HG02884 (cell line): ENCODE measurements at regions not wholly inside any gene's neighbourhood (a gene's known extent, or its start where the extent isn't known, plus 50 kb on each side); places are given as distances from the start of the nearest gene placed in this dataset.

Experiments
- ATAC-seq: cut with Tn5 transposase; IDR thresholded peaks from one replicate; pipeline ENCODE4 v1.9.1; 2021; ENCODE audit warnings: mild to moderate bottlenecking, moderate library complexity; ENCODE audit not compliant: unreplicated experiment

DNA sequence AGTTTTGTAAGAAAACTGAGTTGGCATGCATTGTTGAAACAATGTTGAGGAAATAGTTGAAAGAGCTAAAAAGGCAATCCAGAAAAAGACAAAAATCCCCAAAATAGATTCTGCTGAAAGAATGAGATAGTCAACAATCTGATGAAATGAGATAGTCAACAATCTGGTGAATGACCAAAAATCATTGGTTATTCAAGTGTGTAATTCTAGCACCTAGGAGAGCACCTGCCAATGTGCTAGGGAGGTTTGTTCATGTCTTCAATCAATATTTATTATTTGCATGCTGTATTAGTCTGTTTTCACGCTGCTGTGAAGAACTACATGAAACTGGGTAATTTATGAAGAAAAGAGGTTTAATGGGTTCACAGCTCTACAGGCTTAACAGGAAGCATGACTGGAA is 307.1 kb upstream of the HSF2 start:
- ATAC-seq, result no peak

DNA sequence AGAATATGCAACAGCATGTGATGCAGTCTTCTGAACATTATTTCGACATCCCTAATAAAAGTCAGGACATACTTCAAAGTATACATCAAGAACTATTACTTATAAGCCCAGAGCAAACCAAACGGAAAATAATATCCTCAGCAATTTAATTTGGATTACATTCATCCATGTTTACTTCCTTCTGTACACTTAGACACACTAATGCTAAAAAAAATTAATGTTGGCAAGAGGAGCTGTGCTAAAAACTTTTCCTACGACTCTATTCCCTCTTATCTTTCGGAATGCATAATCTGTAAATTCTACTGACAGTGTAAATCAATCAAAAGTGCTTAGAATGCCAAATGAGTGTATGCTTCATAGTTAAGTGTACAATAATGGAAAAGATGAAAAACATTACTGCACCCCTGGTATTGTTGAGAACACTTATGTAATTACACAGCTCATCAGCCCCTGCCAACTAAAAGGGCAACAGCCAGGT is 301.2 kb upstream of the HSF2 start:
- ATAC-seq, result no peak

DNA sequence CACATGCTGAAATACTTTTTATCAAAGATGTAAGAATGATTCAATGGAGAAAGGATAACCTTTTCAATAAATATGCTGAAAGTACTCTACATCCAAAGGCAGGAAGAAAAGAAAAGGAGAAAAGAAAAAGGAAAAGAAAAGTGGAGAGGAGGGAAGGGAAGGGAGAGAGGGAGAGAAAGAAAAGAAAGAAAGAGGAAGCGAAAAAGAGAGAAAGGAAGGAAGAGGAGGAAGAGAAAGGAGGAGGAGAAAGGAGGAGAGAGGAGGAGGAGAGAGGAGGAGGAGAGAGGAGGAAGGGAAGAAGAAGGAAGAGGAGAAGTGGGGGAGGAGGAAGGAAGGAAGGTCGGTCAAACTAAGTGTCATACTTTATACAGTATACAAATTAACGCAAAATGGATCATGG is 297.4 kb upstream of the HSF2 start:
- no peak for ATAC-seq

DNA sequence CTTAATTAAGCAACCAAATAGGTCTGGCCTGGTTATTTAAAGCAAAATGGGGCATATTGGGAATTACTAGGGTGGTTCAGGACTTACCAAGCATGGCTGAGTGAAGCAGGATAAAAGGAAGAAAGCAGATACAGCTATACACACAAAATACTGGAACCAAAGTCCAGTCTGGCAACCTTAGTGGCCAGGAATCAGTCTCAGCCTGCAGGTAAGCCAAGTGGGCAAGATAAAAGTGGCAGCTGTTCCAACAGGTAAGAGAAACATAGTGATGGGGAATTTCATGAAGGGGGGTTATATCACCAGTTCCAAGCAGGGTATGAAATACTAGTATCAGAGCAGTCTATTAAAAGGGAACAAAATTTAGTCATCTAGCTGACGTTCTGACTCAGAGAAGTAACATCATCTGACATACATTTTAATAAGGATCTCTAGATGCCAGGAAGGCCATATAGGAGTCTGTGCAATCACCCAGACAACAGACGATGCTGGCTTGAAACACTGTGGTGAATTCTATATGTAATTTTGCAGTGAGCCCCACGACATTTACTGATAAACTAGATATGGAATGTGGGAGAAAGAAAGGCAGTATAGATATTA is 292.1 kb upstream of the HSF2 start:
- ATAC-seq, result no peak

DNA sequence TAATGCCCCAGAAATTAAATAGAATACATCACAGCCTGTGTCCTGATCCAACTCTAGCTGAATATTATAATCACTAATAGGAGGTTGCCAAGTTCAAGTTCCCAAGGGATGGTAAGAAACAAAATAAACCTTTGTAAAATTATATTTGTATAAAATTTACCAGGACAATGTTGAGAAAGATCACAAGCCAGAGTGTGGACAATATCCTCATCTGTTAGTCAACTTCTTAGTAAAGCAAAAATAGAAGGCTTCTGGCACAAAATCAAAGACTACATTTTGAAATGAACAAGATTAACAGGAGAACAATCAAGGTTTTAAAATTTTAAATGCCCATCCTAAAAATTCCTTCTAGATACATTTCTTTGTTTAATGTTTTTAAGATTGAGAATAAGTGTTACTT is 290.4 kb upstream of the HSF2 start:
- no peak for ATAC-seq

DNA sequence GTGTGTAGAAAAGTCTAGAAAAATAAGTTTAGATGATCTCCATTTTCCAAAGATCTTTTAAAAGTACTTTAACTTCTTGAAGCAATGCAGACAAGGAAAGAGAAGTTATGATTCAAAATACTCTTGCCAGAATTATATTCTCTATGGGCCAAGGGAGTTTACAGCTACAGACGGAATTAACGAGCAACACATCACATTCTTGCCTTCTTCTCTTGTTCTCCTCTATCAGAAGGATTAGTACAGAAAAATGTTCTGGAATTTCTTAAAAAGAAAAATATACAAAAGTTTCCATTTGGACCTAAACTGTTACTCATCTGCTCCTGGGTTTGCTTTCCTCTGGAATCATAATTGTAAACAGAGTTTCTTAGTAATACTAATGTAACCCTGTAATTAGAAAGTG is 284.7 kb upstream of the HSF2 start:
- ATAC-seq, result no peak

DNA sequence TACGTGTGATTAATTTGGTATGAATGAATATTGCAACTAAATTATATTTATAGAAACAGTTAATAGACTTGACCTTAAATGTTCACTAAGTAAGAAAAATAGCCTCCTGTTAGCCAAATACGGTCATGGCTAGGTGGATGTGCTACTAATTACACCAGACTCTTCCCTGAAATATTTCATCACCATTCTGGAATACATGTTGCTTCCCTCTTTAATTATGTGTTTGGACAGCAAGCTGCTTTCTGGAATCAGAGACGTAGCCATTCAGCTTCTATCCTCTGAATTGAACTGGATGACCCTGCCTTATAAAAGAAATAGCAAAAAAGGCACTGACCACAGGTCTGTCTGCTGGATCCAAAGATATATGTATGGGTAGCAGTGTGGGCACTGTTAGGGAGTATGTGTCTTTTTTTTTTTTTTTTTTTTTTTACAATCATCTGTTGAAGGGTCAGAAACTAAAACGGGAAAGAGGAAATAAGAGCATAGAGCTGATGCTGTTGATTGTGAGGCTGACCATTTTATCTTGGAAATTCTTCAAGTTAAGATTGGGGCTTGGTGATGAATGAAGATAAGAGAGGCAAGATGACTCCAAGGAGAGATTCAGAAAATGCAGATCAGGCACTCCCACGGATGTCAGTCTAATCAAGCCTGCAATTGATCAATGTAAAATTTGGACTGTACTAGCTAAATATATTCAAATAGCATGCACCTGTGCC is 283.2 kb upstream of the HSF2 start:
- no peak for ATAC-seq

DNA sequence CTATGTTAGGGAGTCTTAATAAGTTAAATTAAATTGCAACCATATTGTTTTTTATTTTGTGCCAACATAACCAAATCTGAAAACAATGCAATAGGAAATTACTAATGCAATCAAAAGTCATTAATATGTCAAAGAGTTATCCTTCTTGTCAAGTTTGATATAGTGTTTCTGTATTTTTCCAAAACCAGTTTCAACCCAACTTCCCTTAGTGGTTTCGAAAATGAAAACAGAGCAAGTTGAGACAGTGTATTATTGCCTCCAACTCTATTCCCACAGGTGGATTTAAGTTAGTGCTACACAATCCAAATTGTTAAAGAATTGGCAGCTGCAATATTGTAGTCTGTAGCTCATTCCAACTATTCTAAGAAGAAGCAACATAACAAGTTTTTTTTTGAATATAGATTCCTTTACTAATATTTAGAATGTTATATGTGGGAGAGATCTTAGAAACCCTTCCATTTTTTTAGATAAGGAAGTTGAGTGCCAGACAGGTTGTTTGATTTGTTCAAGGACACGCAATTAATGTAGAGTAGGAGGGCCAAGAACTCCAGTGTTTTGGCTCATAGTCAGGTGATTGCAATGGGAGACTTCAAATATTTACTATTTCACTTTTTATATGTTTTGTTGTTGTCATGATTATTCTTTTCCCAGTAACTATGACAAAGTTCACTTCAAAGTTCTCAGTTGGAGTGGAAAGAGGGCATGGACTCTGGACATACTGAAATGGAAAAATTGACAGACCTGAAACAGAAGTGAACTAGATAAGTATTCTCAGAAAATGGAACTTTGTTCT is 282.4 kb upstream of the HSF2 start:
- no peak for ATAC-seq

DNA sequence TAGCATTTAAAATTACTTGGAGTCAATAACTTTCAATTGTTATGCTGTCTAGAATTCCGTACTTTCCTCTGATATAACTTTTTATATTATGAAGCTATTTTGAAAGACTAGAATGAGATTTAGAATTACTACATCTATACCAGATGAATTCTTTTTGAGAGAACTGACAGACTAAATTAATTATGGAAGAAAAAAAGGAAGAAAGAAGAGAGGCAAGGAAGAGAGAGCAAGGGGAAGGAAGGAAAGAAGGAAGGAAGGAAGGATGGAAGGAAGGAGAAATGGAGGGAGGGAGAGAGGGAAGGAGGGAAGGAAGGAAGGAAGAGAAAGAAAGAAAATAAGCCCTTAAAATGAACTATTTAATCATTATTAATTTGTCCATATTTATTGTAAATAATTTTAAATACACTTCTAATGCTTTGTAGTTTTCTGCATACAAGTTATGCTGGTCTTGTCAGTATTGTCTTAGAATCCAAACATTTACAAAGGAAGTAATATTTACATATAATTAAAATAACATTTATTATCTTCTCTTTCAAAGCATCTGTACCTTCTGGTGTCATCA is 280.4 kb upstream of the HSF2 start:
- no peak for ATAC-seq

DNA sequence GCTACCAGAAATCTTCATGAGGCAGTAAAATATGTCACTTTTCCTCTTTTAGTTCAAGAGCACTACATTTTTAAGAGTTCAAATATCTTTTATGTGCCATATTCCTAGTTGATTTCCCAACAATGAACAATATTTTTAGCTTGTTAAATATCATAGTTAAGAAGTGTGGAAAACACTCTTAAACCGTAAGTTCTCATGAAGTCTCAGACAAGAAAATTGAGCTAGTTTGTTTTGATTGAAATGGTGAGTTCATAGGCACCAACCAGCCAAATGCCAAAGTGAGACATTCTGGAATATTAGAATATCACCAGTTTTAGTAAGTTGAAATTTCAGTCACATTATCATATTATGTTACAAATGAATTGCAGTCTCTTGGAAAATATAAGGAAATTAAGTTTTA is 277.2 kb upstream of the HSF2 start:
- ATAC-seq, result no peak

DNA sequence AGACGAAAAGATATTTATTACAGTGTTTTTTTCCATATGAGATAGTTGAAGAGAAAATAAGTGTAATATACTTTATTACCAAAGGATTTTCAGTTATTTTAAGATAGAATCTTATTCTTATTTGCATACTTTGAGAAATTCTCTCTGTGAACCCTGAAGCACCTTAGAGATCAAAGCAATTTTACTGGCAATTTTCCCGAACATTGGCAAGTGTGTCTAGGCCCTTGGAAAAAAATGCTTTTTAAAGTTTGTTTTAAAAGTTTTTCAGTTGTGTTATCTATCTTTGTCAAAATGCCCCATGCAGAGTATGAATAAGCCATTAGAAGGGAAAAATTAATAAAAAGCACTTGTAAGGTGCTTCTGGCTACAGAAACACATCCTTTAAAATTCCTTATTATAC is 276.8 kb upstream of the HSF2 start:
- no peak for ATAC-seq

DNA sequence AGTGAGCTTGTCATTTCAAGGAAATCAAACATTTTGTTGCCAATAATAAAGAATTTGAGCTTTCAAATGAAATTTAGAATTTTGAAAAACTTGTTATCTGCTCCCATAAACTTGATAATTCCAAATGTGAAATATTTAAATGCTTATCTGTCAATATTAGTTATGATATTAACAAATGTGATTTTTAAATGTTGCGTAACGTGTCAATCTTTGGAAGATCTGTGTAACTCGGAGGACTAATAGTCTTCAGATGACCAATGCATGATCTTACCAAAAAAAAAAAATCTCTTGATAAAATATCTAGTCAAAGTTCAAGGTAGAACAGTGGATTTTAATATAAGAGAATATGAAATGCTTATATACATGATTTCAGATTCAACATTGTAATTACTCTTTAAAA is 274.5 kb upstream of the HSF2 start:
- ATAC-seq, result no peak

DNA sequence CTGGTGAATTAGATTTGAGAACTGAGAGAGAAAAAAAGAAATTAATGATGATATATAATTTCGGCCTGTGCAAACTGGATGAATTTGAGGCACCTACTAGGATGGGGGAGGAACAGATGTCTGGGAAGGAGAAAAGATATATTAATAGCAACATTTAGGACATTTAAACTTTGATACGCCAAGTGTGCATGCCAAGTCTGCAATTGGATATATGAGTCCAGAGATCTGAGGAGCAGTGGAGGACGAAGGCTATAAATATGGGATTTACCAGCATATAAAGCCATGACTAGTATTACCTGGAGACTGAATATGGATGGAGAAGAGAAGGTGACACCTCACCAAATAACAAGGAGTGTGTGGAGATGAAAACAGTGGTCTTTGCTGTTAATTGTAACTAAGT is 272.6 kb upstream of the HSF2 start:
- ATAC-seq, result no peak

DNA sequence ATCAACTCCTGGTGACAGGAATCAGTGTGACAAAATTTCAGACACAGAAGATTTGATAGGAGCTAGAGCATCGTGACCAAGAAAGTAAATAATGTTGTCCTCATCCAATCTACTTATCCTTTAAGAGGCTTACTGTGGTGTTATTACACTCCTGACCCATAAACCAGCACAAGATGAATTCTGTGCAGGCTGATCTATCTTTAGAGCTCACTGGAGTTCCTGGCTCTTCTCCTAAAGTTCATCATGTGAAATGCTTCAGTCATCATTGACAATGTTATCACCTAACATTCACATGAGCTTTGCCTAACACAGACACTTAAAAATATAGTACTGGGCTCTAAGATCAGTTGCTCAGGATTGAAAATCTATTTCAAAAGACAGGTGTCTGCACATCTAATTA is 271.0 kb upstream of the HSF2 start:
- ATAC-seq, result no peak

DNA sequence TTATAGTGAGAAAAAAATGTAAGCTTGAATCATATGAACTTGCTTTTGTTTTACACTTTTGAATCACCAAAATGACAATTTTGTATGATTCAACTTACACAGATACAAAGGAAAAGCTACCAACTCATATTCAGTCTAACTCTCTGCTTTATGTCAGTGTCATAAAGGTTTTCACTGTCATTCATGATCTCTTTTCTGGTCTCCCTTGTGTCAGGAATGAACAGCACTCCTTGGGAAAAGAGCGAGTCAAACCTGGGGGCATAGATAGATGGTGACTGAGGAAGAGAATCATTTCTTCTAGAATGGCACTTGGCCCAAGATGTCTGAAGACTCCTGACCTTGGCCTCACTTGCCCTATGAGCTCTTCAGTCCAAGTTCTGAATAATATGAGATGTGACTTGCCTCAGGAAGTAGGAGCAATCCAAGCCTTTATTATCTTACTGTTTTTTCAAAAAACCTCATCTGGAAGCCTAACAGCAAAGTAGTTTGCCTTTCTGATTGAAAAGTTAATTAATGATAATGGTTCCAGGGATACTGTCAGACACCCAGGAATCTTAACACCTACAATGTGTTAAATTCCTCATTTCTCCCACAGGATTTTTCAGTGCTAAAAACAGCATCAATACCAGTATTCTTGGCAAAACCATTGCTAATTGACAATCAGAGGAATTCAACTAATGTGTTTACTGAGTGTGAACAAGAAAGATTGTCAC is 270.0 kb upstream of the HSF2 start:
- no peak for ATAC-seq

DNA sequence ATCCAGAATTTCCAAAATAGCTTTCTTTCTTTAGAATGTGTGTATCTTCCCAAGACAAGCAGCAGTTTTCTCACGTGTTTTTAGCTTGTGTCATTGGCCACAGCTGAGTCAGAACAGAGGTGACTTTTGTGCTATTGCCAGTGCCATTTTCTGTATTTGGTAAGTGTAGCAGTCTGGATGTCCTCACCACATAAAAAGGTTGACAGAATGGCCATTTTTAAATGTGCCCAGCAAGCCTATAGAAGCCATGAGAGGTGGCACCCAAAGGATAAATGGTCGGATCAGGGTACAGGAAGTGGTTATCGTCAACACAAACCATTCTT is 269.5 kb upstream of the HSF2 start:
- no peak for ATAC-seq

DNA sequence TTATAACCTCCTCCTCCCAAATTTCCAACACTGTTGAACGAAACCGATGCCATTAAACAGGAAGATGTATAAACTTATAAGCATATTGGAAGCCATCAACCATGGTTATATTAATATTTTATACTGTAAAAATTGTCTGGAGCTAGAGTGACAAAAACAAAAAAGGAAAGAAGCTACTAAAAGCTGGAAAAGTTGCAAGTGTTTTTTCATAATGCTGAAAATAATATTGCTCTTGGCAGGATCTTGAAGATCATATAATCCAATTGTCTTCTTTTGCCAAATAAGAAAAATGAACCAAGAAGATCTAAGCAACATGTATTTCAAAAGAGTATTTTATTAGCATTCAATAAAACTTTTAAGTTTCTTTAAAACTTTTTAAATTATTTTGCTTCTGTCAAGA is 268.9 kb upstream of the HSF2 start:
- ATAC-seq, result no peak

DNA sequence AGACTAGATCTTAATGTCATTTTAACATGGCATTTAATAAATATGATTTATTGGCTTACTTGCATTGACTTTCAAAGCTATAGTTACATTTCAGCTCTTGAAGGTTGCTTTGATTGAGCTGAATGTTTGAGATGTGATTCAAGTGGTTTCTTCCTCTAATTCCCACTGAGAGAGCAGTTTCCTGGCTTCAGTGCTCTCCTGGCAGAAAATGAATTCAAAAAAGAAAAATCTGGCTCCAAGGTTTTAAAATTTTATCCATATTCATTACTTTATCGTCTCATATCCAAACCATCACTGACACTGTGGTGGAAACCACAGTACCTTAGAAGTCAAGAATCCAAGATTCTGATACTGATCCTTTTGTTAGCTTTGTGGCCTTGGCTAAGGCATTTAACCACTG is 263.1 kb upstream of the HSF2 start:
- ATAC-seq, result no peak

DNA sequence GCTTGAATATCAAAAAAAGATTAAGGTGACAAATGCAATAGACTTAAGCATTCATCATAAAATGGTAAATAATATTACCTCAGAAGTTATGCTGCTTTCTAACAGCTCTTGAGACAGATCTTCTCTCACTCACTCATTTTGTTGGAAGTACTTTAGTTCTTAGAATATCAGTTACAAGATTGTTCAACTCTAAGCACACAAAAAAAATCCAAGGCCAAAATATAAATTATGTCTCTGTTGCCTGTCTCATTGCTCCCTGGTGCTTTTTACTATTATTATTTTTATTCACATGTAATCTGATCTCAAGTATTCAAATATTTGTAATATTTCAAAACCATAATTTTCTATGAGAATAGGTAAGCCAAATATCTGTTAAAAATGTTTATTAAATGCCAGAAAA is 259.4 kb upstream of the HSF2 start:
- ATAC-seq, result no peak

DNA sequence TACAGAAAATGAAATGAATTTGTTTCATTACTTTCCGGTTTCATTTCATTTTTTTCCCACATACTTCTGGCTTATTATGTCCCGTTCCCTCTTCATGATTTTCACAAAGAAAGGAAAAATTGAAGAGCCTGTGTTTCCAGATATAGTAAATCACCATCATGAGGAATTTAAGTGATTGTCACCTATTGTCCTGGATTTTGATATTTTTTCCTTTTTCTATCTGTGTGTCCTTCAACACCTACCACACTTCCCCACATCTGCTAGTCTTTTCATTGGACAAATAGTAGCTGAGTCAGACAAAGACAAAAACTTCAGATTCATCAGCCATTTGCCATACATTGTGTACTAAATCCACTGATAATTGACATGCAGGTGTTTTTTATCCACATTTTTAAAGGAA is 258.2 kb upstream of the HSF2 start:
- ATAC-seq, result no peak

DNA sequence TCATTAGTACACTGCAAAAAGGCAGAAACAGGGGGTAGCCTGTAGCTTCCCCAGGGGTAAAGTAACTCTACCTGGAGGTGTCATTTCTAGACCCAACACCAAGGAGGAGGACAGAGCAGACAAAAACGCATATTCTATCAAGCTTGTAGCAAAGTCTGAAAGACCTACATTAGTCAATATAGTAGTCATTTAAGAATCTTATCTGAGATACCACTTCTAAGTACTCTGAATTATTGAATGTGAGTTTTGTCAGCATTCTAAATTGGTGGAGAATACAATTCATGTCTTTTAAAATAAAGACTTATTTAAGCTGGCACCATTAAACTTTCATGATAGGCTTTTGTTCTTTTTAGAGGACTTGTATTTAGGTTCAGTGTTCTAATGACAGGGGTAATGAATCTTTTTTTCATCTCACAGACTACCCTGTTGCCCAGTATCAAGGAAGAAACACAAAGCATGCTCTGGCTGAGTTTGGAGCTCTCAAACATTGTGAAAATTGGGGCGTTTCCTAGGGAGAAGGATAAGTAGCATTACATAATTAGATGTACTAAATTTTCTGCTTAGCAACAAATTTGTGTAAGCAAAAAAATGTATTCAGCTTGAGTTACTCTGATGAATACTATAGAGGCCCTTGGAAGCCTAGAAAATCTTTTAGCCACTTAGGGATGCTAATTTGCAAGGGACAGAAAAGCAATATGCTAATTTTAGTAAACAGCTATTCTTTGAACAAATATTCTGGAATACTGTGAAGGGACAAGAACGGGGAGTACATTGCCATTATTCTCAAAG is 255.4 kb upstream of the HSF2 start:
- ATAC-seq, result no peak
